ENCODE measurements at regions not wholly inside any gene's neighbourhood (a gene's known extent, or its start where the extent isn't known, plus 50 kb on each side); places are given as distances from the start of the nearest gene placed in this dataset.

DNA sequence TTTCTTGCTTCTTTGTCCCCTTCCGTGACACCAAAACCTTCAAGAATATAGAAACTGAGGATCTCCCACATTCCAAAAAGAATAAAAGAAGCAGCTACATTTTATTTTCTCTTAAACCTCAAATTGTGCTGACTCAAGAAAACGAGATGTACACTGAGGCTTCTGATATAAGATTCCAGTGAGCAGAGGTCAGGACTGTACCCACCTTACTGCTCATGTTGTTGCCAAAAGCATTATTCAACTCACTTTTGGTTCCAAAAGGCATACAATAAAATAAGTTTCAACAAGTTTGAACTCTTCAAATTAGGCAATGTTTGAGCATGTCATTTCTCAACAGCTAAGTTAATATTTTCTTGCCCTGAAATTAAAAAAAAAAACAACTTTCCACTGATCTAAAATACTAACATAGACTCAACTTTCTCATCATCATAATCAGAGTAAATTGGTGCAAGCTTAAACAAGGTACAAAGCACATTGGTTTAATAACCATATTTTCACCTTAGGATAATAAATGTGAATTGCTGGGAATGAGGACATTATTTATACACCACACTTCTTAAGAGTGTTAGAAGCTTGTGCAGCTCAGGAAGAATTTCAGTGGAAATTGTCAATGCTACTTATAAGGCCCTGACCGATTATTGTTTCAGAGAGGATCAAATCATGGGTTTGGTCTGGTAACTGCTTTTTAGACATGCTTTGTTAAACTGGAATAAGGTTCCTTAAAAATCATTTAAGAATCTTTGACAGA, 629.0 kb upstream of the IGFBP3 start (continued):
- TF ChIP-seq CHD7 (IDR thresholded peaks at IDR 0.05; ENCODE audit: insufficient replicate concordance, low read length), result no peak
- TF ChIP-seq SIN3A (conservative IDR thresholded peaks at IDR 0.05 in 1 of 2, IDR thresholded peaks at IDR 0.05 in 1 of 2; ENCODE audit: low read depth in 1 of 2, low read length in 2 of 2), result no peak
- TF ChIP-seq CBX5 (IDR thresholded peaks at IDR 0.05; ENCODE audit: low read depth, low read length), result no peak
- no peak for TF ChIP-seq RBBP5 (IDR thresholded peaks at IDR 0.05; ENCODE audit: borderline replicate concordance, low read depth, low read length)
- no peak for TF ChIP-seq MAFK (IDR thresholded peaks at IDR 0.05; ENCODE audit: low read depth, low read length)

All from H1 (cell line).